ENCODE measurements at regions not wholly inside any gene's neighbourhood (a gene's known extent, or its start where the extent isn't known, plus 50 kb on each side); places are given as distances from the start of the nearest gene placed in this dataset.

- H3K9me3 ChIP-seq (replicated peaks in 1 of 3) = no peaks in the 10 kb centered on the region
- no peaks in the 10 kb centered on the region for H3K27me3 ChIP-seq
- no peak overlapping the region for H3K27ac ChIP-seq
- no peak overlapping the region for H3K4me3 ChIP-seq
- TF ChIP-seq POLR2A (IDR thresholded peaks at IDR 0.05) = no peak
- TF ChIP-seq CTCF (IDR thresholded peaks at IDR 0.05) = no peak
- DNase-seq = no peak
- no peaks in the 10 kb centered on the region for H3K4me1 ChIP-seq (replicated peaks in 1 of 2)
- 27 to 45% (median 44%) methylated on average over 1 of the region's 1 CpG for WGBS, 4 donors
- no peaks in the 10 kb centered on the region for H3K36me3 ChIP-seq (replicated peaks in 1 of 2)
- intact Hi-C loops (cut with DNase I) = no loop called here
Observed at GRCh38 chr7:32179567-32179966, 109.4 kb upstream of the PDE1C start.

GRCh38 chr7:32178677-32179366 lies 108.6 kb upstream of the PDE1C start:
- intact Hi-C loops (cut with DNase I) = no loop called here
- TF ChIP-seq CTCF (IDR thresholded peaks at IDR 0.05) (no peak), POLR2A (IDR thresholded peaks at IDR 0.05) (no peak)
- H3K4me1 ChIP-seq (replicated peaks in 1 of 2) = no peaks in the 10 kb centered on the region
- no peak overlapping the region for H3K27ac ChIP-seq
- no peak overlapping the region for H3K4me3 ChIP-seq
- no peaks in the 10 kb centered on the region for H3K9me3 ChIP-seq (replicated peaks in 1 of 3)
- no peak for DNase-seq
- WGBS, 4 donors = 69 to 81% (median 75%) methylated on average over 7 of the region's 7 CpGs
- H3K27me3 ChIP-seq = no peaks in the 10 kb centered on the region
- H3K36me3 ChIP-seq (replicated peaks in 1 of 2) = no peaks in the 10 kb centered on the region

- 58 to 70% (median 65%) methylated on average over 6 of the region's 6 CpGs for WGBS, 4 donors
- Histone ChIP-seq H3K9me3 (replicated peaks in 1 of 3) (no peaks in the 10 kb centered on the region), H3K36me3 (replicated peaks in 1 of 2) (no peaks in the 10 kb centered on the region), H3K4me3 (no peak overlapping the region), H3K27ac (no peak overlapping the region), H3K4me1 (replicated peaks in 1 of 2) (no peaks in the 10 kb centered on the region), H3K27me3 (no peaks in the 10 kb centered on the region)
- intact Hi-C loops (cut with DNase I) = no loop called here
- TF ChIP-seq CTCF (IDR thresholded peaks at IDR 0.05) = no peak
- TF ChIP-seq POLR2A (IDR thresholded peaks at IDR 0.05) = no peak
- no peak for DNase-seq
Observed at GRCh38 chr7:32177232-32177631, 107.0 kb upstream of the PDE1C start.

- Histone ChIP-seq H3K4me3 (no peak overlapping the region), H3K9me3 (replicated peaks in 1 of 3) (no peaks in the 10 kb centered on the region), H3K27me3 (no peaks in the 10 kb centered on the region), H3K4me1 (replicated peaks in 1 of 2) (no peaks in the 10 kb centered on the region), H3K36me3 (replicated peaks in 1 of 2) (no peaks in the 10 kb centered on the region), H3K27ac (no peak overlapping the region)
- intact Hi-C loops (cut with DNase I) = no loop called here
- TF ChIP-seq CTCF (IDR thresholded peaks at IDR 0.05) = no peak
- TF ChIP-seq POLR2A (IDR thresholded peaks at IDR 0.05) = no peak
- WGBS, 4 donors = 74 to 91% (median 84%) methylated on average over 2 of the region's 2 CpGs
- DNase-seq = no peak
Observed at GRCh38 chr7:32175099-32175498, 104.9 kb upstream of the PDE1C start.
